Lung microvascular endothelial cell (primary cell): ENCODE measurements at regions not wholly inside any gene's neighbourhood (a gene's known extent, or its start where the extent isn't known, plus 50 kb on each side); places are given as distances from the start of the nearest gene placed in this dataset.

Experiments used
- DNase-seq, 2 donors: peaks; one replicate each; pipeline versions ENCODE4 v3.0.0 to v3.0.0-alpha.2; 2010; ENCODE audit warnings: low read depth in 2 of 2

- DNase-seq = peak; percentile 85 to 93
Observed at GRCh38 chr6:26196846-26197635, 109.8 kb downstream of the HFE start.

- DNase-seq = no peak
Observed at GRCh38 chr6:26197636-26197932, 110.4 kb downstream of the HFE start.

- DNase-seq = peak; percentile 27 to 41
Observed at GRCh38 chr6:26197933-26198721, 110.9 kb downstream of the HFE start.

- DNase-seq = no peak
Observed at GRCh38 chr6:26198722-26199056, 111.5 kb downstream of the HFE start.

GRCh38 chr6:26199057-26199772 lies 112.0 kb downstream of the HFE start:
- DNase-seq = peak; percentile 95 to 96

- peak in 1 of 2 donors; percentile 37 for DNase-seq
Observed at GRCh38 chr6:26199773-26200764, 112.8 kb downstream of the HFE start.

GRCh38 chr6:26200918-26201721 lies 113.9 kb downstream of the HFE start:
- no peak for DNase-seq

GRCh38 chr6:26202201-26202611 lies 115.0 kb downstream of the HFE start:
- no peak for DNase-seq

GRCh38 chr6:26202811-26203583 lies 115.8 kb downstream of the HFE start:
- no peak for DNase-seq

- DNase-seq = peak; percentile 99
Observed at GRCh38 chr6:26204332-26205160, 117.3 kb downstream of the HFE start.

- DNase-seq = peak; percentile 93
Observed at GRCh38 chr6:26205161-26205624, 118.0 kb downstream of the HFE start.

- peak; percentile 48 to 93 for DNase-seq
Observed at GRCh38 chr6:26205625-26206574, 118.7 kb downstream of the HFE start.

- no peak for DNase-seq
Observed at GRCh38 chr6:26206868-26207801, 119.9 kb downstream of the HFE start.

- DNase-seq = no peak
Observed at GRCh38 chr6:26211963-26212362, 124.7 kb downstream of the HFE start.

- no peak for DNase-seq
Observed at GRCh38 chr6:26213334-26214075, 126.3 kb downstream of the HFE start.
